22Rv1 (cell line): ENCODE measurements at regions not wholly inside any gene's neighbourhood (a gene's known extent, or its start where the extent isn't known, plus 50 kb on each side); places are given as distances from the start of the nearest gene placed in this dataset.

Experiments
- CTCF ChIP-seq: fragments of 450-650 bp; IDR thresholded peaks from 2 replicates; pipeline ENCODE4 v1.5.1; 2017; ENCODE audit warnings: mild to moderate bottlenecking
- ZFX ChIP-seq: fragments of 450-650 bp; IDR thresholded peaks from 2 replicates; pipeline ENCODE4 v1.6.1; 2017; ENCODE audit warnings: antibody characterized with exemption, borderline replicate concordance

GRCh38 chr3:43197181-43197580 is 89.2 kb upstream of the SNRK start:
- no peak for TF ChIP-seq CTCF
- TF ChIP-seq ZFX: no peak
